ENCODE measurements at regions not wholly inside any gene's neighbourhood (a gene's known extent, or its start where the extent isn't known, plus 50 kb on each side); places are given as distances from the start of the nearest gene placed in this dataset.
"Not testable (repeated sequence)": the region's sequence is repeated elsewhere in the genome, so short reads cannot be mapped to it uniquely, and the experiment has no call there.

GRCh38 chr10:123395234-123395633 is 241.0 kb downstream of the BUB3 start:
- TF ChIP-seq EZH2, CTCF, EZH2phosphoT487 (IDR thresholded peaks at IDR 0.05): not testable (repeated sequence)

Measured in neural progenitor cell (in vitro differentiated cells).